Upper lobe of left lung (tissue), 6 donors: ENCODE measurements at regions not wholly inside any gene's neighbourhood (a gene's known extent, or its start where the extent isn't known, plus 50 kb on each side); places are given as distances from the start of the nearest gene placed in this dataset.

ENCODE experiments used
- ATAC-seq, 2 donors: fragments of 200-7000 bp; cut with Tn5 transposase; one replicate each; pipeline ENCODE4 v1.9.1; 2022; ENCODE audit warnings: mild to moderate bottlenecking in 2 of 2, moderate library complexity in 2 of 2; ENCODE audit not compliant: low FRiP score in 2 of 2
- DNase-seq, 2 donors: peaks; one replicate each; pipeline ENCODE4 v3.0.0-alpha.2; 2019 to 2020
- H3K27ac ChIP-seq, 4 donors: fragments of 200-600 bp; sonication (generic); one replicate each; pipeline ENCODE4 v1.5.1; 2016 to 2019
- H3K27me3 ChIP-seq, 4 donors: fragments of 200-600 bp; sonication (generic); one replicate each; pipeline ENCODE4 v1.5.1; 2017 to 2019
- H3K36me3 ChIP-seq, 4 donors: fragments of 200-600 bp; sonication (generic); one replicate each; pipeline ENCODE4 v1.5.1; 2016 to 2019
- H3K4me1 ChIP-seq, 4 donors: fragments of 200-600 bp; sonication (generic); one replicate each; pipeline ENCODE4 v1.5.1; 2018 to 2019
- H3K4me3 ChIP-seq, 4 donors: fragments of 200-600 bp; sonication (generic); one replicate each; pipeline ENCODE4 v1.5.1; 2017 to 2019; ENCODE audit warnings: mild to moderate bottlenecking in 2 of 4, moderate library complexity in 1 of 4
- H3K9me3 ChIP-seq, 4 donors: fragments of 200-600 bp; sonication (generic); one replicate each; pipeline ENCODE4 v1.5.1; 2018 to 2019
- CTCF ChIP-seq, 6 experiments: fragments of 450-650 bp in 4 of 6; fragments of 200-600 bp in 2 of 6; sonication (generic) in 2 of 6; IDR thresholded peaks; one replicate each; pipeline ENCODE4 v1.5.1; 2016 to 2019; ENCODE audit warnings: antibody characterized with exemption in 6 of 6
- EP300 ChIP-seq, 4 donors: sonication (generic); formaldehyde crosslinking; IDR thresholded peaks; one replicate each; pipeline ENCODE4 v1.5.1; 2017; ENCODE audit warnings: antibody characterized with exemption in 4 of 4, control low read depth in 2 of 4
- POLR2A ChIP-seq, 4 donors: fragments of 450-650 bp; IDR thresholded peaks; one replicate each; pipeline ENCODE4 v1.5.1; 2016 to 2017; ENCODE audit warnings: antibody characterized with exemption in 4 of 4, mild to moderate bottlenecking in 2 of 4
- POLR2AphosphoS5 ChIP-seq, 2 donors: sonication (generic); formaldehyde crosslinking; IDR thresholded peaks; one replicate each; pipeline ENCODE4 v1.5.1; 2017; ENCODE audit warnings: antibody characterized with exemption in 2 of 2
- WGBS, 2 donors: methylation state at CpG; one replicate each; pipeline ENCODE4 v1.1.5; 2017 to 2018; 5-methylcytosine and 5-hydroxymethylcytosine counted together
- donor health status: DM: no; HTN: no; CAD: no; lungs with moderate emphysema.
- donor health status: DM: no; HTN: yes; CAD: no; lungs with severe emphysema.

- H3K9me3 ChIP-seq: no peaks in the 10 kb centered on the region
- H3K36me3 ChIP-seq: no peaks in the 10 kb centered on the region
- WGBS, 2 donors: 86 to 89% methylated on average over 2 of the region's 2 CpGs
- H3K4me3 ChIP-seq: no peak overlapping the region
- peak in 1 of 2 donors; percentile 30 for ATAC-seq
- TF ChIP-seq EP300 (IDR thresholded peaks at IDR 0.05) (no peak), CTCF (IDR thresholded peaks at IDR 0.05) (no peak), POLR2A (IDR thresholded peaks at IDR 0.05) (no peak), POLR2AphosphoS5 (IDR thresholded peaks at IDR 0.05) (no peak)
- no peak for DNase-seq
- no peaks in the 10 kb centered on the region for H3K4me1 ChIP-seq
- H3K27ac ChIP-seq: no peak overlapping the region
- H3K27me3 ChIP-seq: no peaks in the 10 kb centered on the region
Measured at GRCh38 chr7:72524037-72524436, 111.9 kb upstream of the CALN1 start.

GRCh38 chr7:72504061-72504706, 92.0 kb upstream of the CALN1 start:
- Histone ChIP-seq H3K27me3 (no peaks in the 10 kb centered on the region), H3K36me3 (no peaks in the 10 kb centered on the region), H3K9me3 (no peaks in the 10 kb centered on the region), H3K4me3 (no peak overlapping the region), H3K4me1 (no peaks in the 10 kb centered on the region), H3K27ac (no peak overlapping the region)
- ATAC-seq (no peak), DNase-seq (no peak)
- 65 to 71% methylated on average over 10 of the region's 10 CpGs for WGBS, 2 donors
- no peak for TF ChIP-seq CTCF (IDR thresholded peaks at IDR 0.05)
- TF ChIP-seq POLR2A (IDR thresholded peaks at IDR 0.05): no peak
- TF ChIP-seq EP300 (IDR thresholded peaks at IDR 0.05): no peak

- Histone ChIP-seq H3K4me1 (no peaks in the 10 kb centered on the region), H3K27ac (no peak overlapping the region), H3K27me3 (no peaks in the 10 kb centered on the region), H3K4me3 (no peak overlapping the region), H3K36me3 (no peaks in the 10 kb centered on the region), H3K9me3 (no peaks in the 10 kb centered on the region)
- no peak for ATAC-seq
- 64 to 66% methylated on average over 8 of the region's 8 CpGs for WGBS, 2 donors
- no peak for DNase-seq
- no peak for TF ChIP-seq POLR2AphosphoS5 (IDR thresholded peaks at IDR 0.05)
- no peak for TF ChIP-seq CTCF (IDR thresholded peaks at IDR 0.05)
- TF ChIP-seq EP300 (IDR thresholded peaks at IDR 0.05): no peak
- no peak for TF ChIP-seq POLR2A (IDR thresholded peaks at IDR 0.05)
Measured at GRCh38 chr7:72503644-72504043, 91.5 kb upstream of the CALN1 start.

- DNase-seq: no peak
- ATAC-seq: no peak
- Histone ChIP-seq H3K36me3 (no peaks in the 10 kb centered on the region), H3K27me3 (no peaks in the 10 kb centered on the region), H3K4me3 (no peak overlapping the region), H3K4me1 (no peaks in the 10 kb centered on the region), H3K9me3 (peaks cover 5 to 13% (median 9%) of the 10 kb centered on the region in 4 donors), H3K27ac (no peak overlapping the region)
- 92 to 94% methylated on average over 2 of the region's 2 CpGs for WGBS, 2 donors
- TF ChIP-seq POLR2A (IDR thresholded peaks at IDR 0.05): no peak
- TF ChIP-seq CTCF (IDR thresholded peaks at IDR 0.05): no peak
- TF ChIP-seq EP300 (IDR thresholded peaks at IDR 0.05): no peak
- no peak for TF ChIP-seq POLR2AphosphoS5 (IDR thresholded peaks at IDR 0.05)
Measured at GRCh38 chr7:72494807-72495206, 82.7 kb upstream of the CALN1 start.
